NCI-H226 (cell line): ENCODE measurements at regions not wholly inside any gene's neighbourhood (a gene's known extent, or its start where the extent isn't known, plus 50 kb on each side); places are given as distances from the start of the nearest gene placed in this dataset.

Source experiments
- DNase-seq: peaks from one replicate; pipeline ENCODE4 v3.0.0-alpha.2; 2015

GRCh38 chr11:8740129-8740528 lies 57.5 kb downstream of the RPL27A start:
- no peak for DNase-seq

- DNase-seq = peak; percentile 36
Observed at GRCh38 chr11:8744423-8744822, 61.8 kb downstream of the RPL27A start.

GRCh38 chr11:8745431-8746253 lies 63.0 kb downstream of the RPL27A start:
- no peak for DNase-seq

- no peak for DNase-seq
Observed at GRCh38 chr11:8746331-8746974, 63.9 kb downstream of the RPL27A start.

- no peak for DNase-seq
Observed at GRCh38 chr11:8747173-8747572, 64.6 kb downstream of the RPL27A start.

GRCh38 chr11:8748317-8748716 lies 65.7 kb downstream of the RPL27A start:
- DNase-seq = no peak

- no peak for DNase-seq
Observed at GRCh38 chr11:8749202-8749601, 66.6 kb downstream of the RPL27A start.

- no peak for DNase-seq
Observed at GRCh38 chr11:8754241-8754640, 71.6 kb downstream of the RPL27A start.

GRCh38 chr11:8756201-8756600 lies 73.6 kb downstream of the RPL27A start:
- no peak for DNase-seq

- DNase-seq = peak; percentile 56
Observed at GRCh38 chr11:8757047-8757446, 74.5 kb downstream of the RPL27A start.

- DNase-seq = no peak
Observed at GRCh38 chr11:8757533-8757932, 74.9 kb downstream of the RPL27A start.

- DNase-seq = no peak
Observed at GRCh38 chr11:8758619-8759169, 76.1 kb downstream of the RPL27A start.

- DNase-seq = no peak
Observed at GRCh38 chr11:8759634-8760033, 77.0 kb downstream of the RPL27A start.

GRCh38 chr11:8760896-8761295 lies 78.3 kb downstream of the RPL27A start:
- DNase-seq = peak; percentile 34

- DNase-seq = no peak
Observed at GRCh38 chr11:8763070-8763685, 80.6 kb downstream of the RPL27A start.

- peak; percentile 72 for DNase-seq
Observed at GRCh38 chr11:8765294-8765693, 82.7 kb downstream of the RPL27A start.

GRCh38 chr11:8766043-8766987 lies 83.7 kb downstream of the RPL27A start:
- no peak for DNase-seq

- DNase-seq = peak; percentile 66
Observed at GRCh38 chr11:8766988-8767374, 84.4 kb downstream of the RPL27A start.

GRCh38 chr11:8767466-8768142 lies 85.0 kb downstream of the RPL27A start:
- DNase-seq = peak; percentile 56

GRCh38 chr11:8768625-8769333 lies 86.2 kb downstream of the RPL27A start:
- peak; percentile 36 for DNase-seq
